ENCODE measurements at regions not wholly inside any gene's neighbourhood (a gene's known extent, or its start where the extent isn't known, plus 50 kb on each side); places are given as distances from the start of the nearest gene placed in this dataset.

GRCh38 chr1:234752927-234753326 is 142.9 kb upstream of the IRF2BP2 start:
- no peak for DNase-seq (ENCODE audit: low spot score)

- DNase-seq (ENCODE audit: low spot score) = no peak
These were observed 141.7 kb upstream of the IRF2BP2 start for GRCh38 chr1:234751678-234752077.

GRCh38 chr1:234750922-234751627 is 141.1 kb upstream of the IRF2BP2 start:
- no peak for DNase-seq (ENCODE audit: low spot score)

GRCh38 chr1:234748713-234749112 is 138.7 kb upstream of the IRF2BP2 start:
- no peak for DNase-seq (ENCODE audit: low spot score)

GRCh38 chr1:234748066-234748465 is 138.1 kb upstream of the IRF2BP2 start:
- DNase-seq (ENCODE audit: low spot score) = no peak

GRCh38 chr1:234746798-234747196 is 136.8 kb upstream of the IRF2BP2 start:
- DNase-seq (ENCODE audit: low spot score) = no peak

GRCh38 chr1:234745844-234746797 is 136.1 kb upstream of the IRF2BP2 start:
- no peak for DNase-seq (ENCODE audit: low spot score)

- DNase-seq (ENCODE audit: low spot score) = no peak
These were observed 135.3 kb upstream of the IRF2BP2 start for GRCh38 chr1:234745276-234745675.

- DNase-seq (ENCODE audit: low spot score) = no peak
These were observed 134.0 kb upstream of the IRF2BP2 start for GRCh38 chr1:234743791-234744611.

- no peak for DNase-seq (ENCODE audit: low spot score)
These were observed 132.6 kb upstream of the IRF2BP2 start for GRCh38 chr1:234742622-234743021.

- no peak for DNase-seq (ENCODE audit: low spot score)
These were observed 128.0 kb upstream of the IRF2BP2 start for GRCh38 chr1:234737967-234738314.

GRCh38 chr1:234735916-234736315 is 125.9 kb upstream of the IRF2BP2 start:
- no peak for DNase-seq (ENCODE audit: low spot score)

GRCh38 chr1:234735476-234735875 is 125.5 kb upstream of the IRF2BP2 start:
- DNase-seq (ENCODE audit: low spot score) = no peak

GRCh38 chr1:234734869-234735268 is 124.9 kb upstream of the IRF2BP2 start:
- DNase-seq (ENCODE audit: low spot score) = no peak

- no peak for DNase-seq (ENCODE audit: low spot score)
These were observed 124.4 kb upstream of the IRF2BP2 start for GRCh38 chr1:234734412-234734835.

- no peak for DNase-seq (ENCODE audit: low spot score)
These were observed 123.4 kb upstream of the IRF2BP2 start for GRCh38 chr1:234733427-234733826.

GRCh38 chr1:234732671-234733390 is 122.9 kb upstream of the IRF2BP2 start:
- DNase-seq (ENCODE audit: low spot score) = no peak

- DNase-seq (ENCODE audit: low spot score) = no peak
These were observed 122.3 kb upstream of the IRF2BP2 start for GRCh38 chr1:234732260-234732659.

- DNase-seq (ENCODE audit: low spot score) = no peak
These were observed 121.6 kb upstream of the IRF2BP2 start for GRCh38 chr1:234731569-234732085.

GRCh38 chr1:234730770-234731568 is 121.0 kb upstream of the IRF2BP2 start:
- DNase-seq (ENCODE audit: low spot score) = peak; percentile 37

GRCh38 chr1:234730475-234730769 is 120.4 kb upstream of the IRF2BP2 start:
- no peak for DNase-seq (ENCODE audit: low spot score)

Data from NAMALWA (cell line).